ENCODE measurements at regions not wholly inside any gene's neighbourhood (a gene's known extent, or its start where the extent isn't known, plus 50 kb on each side); places are given as distances from the start of the nearest gene placed in this dataset.

- Histone ChIP-seq H3K4me2 (no peak overlapping the region), H3K9me3 (no peaks in the 10 kb centered on the region), H3K4me3 (no peak overlapping the region), H3K4me1 (no peaks in the 10 kb centered on the region), H3K27ac (no peak overlapping the region)
- 0% methylated on average over 1 of the region's 1 CpG for WGBS (ENCODE audit: missing lambda C conversion rate)
- ChIA-PET POLR2A (no interaction called here), CTCF (interaction anchor here (0.7 kb wide), 1 partner anchor 9 kb away, joined by 3 read pairs; no protein-coding TSS in a partner anchor)
- FAIRE-seq = no peak
- DNase-seq (ENCODE audit: low read depth in 1 of 2, low spot score in 1 of 2) = no peak
- TF ChIP-seq PHF8 (IDR thresholded peaks at IDR 0.05; ENCODE audit: borderline replicate concordance, low read depth) (no peak), REST (IDR thresholded peaks at IDR 0.05) (no peak), E2F6 (IDR thresholded peaks at IDR 0.05; ENCODE audit: borderline replicate concordance, low read depth) (no peak), BCL3 (IDR thresholded peaks at IDR 0.05) (no peak), MAZ (IDR thresholded peaks at IDR 0.05; ENCODE audit: borderline replicate concordance, low read depth, low read length) (no peak), ZSCAN20 (CRISPR knock-in tag; IDR thresholded peaks at IDR 0.05) (no peak), RNF2 (IDR thresholded peaks at IDR 0.05; ENCODE audit: borderline replicate concordance, low read depth) (no peak), USF2 (IDR thresholded peaks at IDR 0.05) (no peak), PBX3 (IDR thresholded peaks at IDR 0.05) (no peak)
- ATAC-seq = no peak
These were observed 438.1 kb downstream of the IPO8 start for GRCh38 chr12:30257618-30258017.

- TF ChIP-seq TP53 (CRISPR knock-in tag; IDR thresholded peaks at IDR 0.05) (no peak), ZFP36 (IDR thresholded peaks at IDR 0.05; ENCODE audit: borderline replicate concordance, partially characterized antibody) (no peak)
- ChIA-PET CTCF (no interaction called here), POLR2A (no interaction called here)
- Histone ChIP-seq H3K9me3 (no peaks in the 10 kb centered on the region), H3K4me3 (no peak overlapping the region), H3K4me2 (no peak overlapping the region), H3K27ac (no peak overlapping the region), H3K4me1 (no peaks in the 10 kb centered on the region)
- no peak for DNase-seq (ENCODE audit: low read depth in 1 of 2, low spot score in 1 of 2)
- no peak for FAIRE-seq
- 8% methylated on average over 5 of the region's 5 CpGs for WGBS (ENCODE audit: missing lambda C conversion rate)
- ATAC-seq = no peak
These were observed 444.1 kb downstream of the IPO8 start for GRCh38 chr12:30251546-30251945.

GRCh38 chr12:30243426-30243825 lies 452.2 kb downstream of the IPO8 start:
- ATAC-seq = no peak
- Histone ChIP-seq H3K4me2 (no peak overlapping the region), H3K4me3 (no peak overlapping the region), H3K9me3 (no peaks in the 10 kb centered on the region), H3K27ac (no peak overlapping the region), H3K4me1 (no peaks in the 10 kb centered on the region)
- POLR2A ChIA-PET = no interaction called here
- no peak for FAIRE-seq
- 2% methylated on average over 2 of the region's 2 CpGs for WGBS (ENCODE audit: missing lambda C conversion rate)
- no peak for DNase-seq (ENCODE audit: low read depth in 1 of 2, low spot score in 1 of 2)
- TF ChIP-seq ESRRA (IDR thresholded peaks at IDR 0.05; ENCODE audit: borderline replicate concordance, low read length) (no peak), NFE2L2 (conservative IDR thresholded peaks at IDR 0.05; ENCODE audit: low read length) (no peak), BHLHE40 (IDR thresholded peaks at IDR 0.05; ENCODE audit: low read depth, low read length) (no peak), CHD2 (IDR thresholded peaks at IDR 0.05; ENCODE audit: low read length, partially characterized antibody) (no peak), USF2 (IDR thresholded peaks at IDR 0.05) (no peak), CBX2 (IDR thresholded peaks at IDR 0.05; ENCODE audit: borderline replicate concordance, low read depth) (no peak), ATOH8 (CRISPR knock-in tag; IDR thresholded peaks at IDR 0.05; ENCODE audit: low read depth) (no peak)
- CTCF ChIA-PET = no interaction called here

Data from A549 (cell line).